D721Med (cell line): ENCODE measurements at regions not wholly inside any gene's neighbourhood (a gene's known extent, or its start where the extent isn't known, plus 50 kb on each side); places are given as distances from the start of the nearest gene placed in this dataset.
"Not testable (repeated sequence)": the region's sequence is repeated elsewhere in the genome, so short reads cannot be mapped to it uniquely, and the experiment has no call there.

Source experiments
- DNase-seq: peaks from one replicate; pipeline ENCODE4 v3.0.0; 2011; ENCODE audit warnings: low spot score; ENCODE audit not compliant: insufficient read length
- FAIRE-seq: peaks from 2 replicates; lab custom pipeline; 2011; peaks lifted over from hg19 to GRCh38; lab: Jason Lieb, UNC
- TF ChIP-seq, protein P1 (sequence below): IDR thresholded peaks from 2 replicates; pipeline ENCODE4 v1.5.1; 2012; ENCODE audit warnings: mild to moderate bottlenecking, control low read depth; ENCODE audit not compliant: insufficient read depth; ENCODE audit errors: missing control alignments

- DNase-seq: no peak
- FAIRE-seq: no peak
Measured at GRCh38 chr5:133866160-133866902, 102.1 kb downstream of the C5orf15 start.

DNA sequence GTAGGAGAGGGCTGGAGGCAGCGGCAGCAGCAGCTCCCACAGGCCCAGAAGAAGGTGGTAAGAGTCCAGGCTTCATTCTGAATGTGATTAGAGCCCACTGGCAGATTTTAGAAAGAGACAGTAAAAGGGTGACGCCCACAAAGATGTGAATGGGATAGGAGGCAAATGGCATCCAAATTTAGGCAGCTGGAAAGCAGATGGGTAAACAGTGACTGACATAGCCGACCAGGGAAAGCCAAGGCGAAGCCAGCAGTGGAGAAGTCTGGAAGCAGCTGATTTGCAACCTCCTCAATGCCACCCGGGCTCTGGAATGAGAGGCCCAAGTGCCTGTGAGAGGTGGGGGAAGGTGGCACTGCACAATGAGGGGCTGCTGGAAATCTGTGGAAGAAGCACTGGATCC is 103.3 kb downstream of the C5orf15 start:
- TF ChIP-seq, protein P1, sequence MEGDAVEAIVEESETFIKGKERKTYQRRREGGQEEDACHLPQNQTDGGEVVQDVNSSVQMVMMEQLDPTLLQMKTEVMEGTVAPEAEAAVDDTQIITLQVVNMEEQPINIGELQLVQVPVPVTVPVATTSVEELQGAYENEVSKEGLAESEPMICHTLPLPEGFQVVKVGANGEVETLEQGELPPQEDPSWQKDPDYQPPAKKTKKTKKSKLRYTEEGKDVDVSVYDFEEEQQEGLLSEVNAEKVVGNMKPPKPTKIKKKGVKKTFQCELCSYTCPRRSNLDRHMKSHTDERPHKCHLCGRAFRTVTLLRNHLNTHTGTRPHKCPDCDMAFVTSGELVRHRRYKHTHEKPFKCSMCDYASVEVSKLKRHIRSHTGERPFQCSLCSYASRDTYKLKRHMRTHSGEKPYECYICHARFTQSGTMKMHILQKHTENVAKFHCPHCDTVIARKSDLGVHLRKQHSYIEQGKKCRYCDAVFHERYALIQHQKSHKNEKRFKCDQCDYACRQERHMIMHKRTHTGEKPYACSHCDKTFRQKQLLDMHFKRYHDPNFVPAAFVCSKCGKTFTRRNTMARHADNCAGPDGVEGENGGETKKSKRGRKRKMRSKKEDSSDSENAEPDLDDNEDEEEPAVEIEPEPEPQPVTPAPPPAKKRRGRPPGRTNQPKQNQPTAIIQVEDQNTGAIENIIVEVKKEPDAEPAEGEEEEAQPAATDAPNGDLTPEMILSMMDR: no peak
- no peak for DNase-seq
- no peak for FAIRE-seq

More at GRCh38 chr5:133866160-133866902, 102.1 kb downstream of the C5orf15 start:
- TF ChIP-seq, protein P1: no peak

- FAIRE-seq: no peak
- no peak for DNase-seq
- TF ChIP-seq, protein P1: no peak
Measured at GRCh38 chr5:133864711-133865110, 103.7 kb downstream of the C5orf15 start.

DNA sequence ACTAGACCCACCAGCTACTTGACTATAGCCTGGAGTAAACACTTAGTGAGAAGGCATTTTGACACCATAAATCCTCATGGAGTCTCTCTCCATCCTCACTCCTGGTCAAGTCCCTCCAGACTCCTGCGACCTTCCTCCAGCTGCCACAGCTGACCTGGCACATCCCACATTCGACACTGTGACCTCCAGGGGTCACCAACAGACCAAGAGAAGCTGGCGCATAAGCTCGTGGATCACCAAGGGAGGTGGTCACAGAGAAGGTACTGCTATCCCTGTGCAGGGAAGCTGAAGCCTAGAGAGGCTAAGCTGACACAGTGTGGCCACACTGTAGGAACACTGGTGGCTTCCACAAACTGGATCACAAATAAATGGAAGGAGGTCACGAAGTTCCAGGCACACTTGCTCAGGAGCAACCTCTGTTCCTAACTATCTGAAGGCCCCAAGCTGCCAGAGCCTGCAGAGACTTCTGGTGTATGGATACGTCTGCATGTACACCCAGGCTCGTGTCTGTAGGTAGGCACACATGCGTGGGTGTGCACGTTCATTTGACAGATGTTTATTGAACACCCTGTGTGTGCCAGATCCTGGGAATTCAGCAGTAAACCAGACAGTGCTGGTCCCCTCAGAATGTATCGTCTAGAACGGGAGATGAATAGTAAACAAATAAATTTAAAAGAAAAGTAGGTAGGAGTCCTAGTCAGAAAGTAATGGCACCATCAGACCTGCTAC is 104.4 kb downstream of the C5orf15 start:
- DNase-seq (no peak), FAIRE-seq (no peak)
- TF ChIP-seq, protein P1: no peak

DNA sequence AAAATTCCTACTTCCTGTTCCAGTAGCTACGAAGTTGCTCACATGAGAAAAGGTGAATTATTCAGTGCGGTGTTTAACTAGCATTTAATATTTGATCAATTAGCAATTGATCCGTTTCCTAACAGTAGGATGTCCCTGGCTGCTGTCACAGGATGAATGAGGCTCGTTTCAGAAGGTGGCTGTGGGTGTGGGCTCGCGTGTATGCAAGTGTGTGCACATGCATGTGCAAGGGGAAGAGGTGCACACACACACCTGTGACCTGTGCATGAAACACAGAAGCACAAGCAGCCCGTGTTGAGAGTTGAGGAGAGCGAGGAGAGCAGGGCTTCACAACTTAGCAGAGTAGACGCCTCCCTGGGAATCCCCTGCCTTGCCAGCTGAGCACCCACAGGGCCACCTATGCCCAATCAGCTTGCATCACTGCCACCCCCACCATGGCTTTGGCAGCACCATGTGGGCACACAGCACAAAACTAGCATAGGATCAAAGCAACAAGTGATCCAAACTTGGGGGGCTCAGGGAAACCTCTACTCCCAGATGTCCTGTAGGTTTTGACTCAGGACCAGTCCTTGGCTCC is 107.2 kb downstream of the C5orf15 start:
- TF ChIP-seq, protein P1: no peak
- DNase-seq (no peak), FAIRE-seq (no peak)

DNA sequence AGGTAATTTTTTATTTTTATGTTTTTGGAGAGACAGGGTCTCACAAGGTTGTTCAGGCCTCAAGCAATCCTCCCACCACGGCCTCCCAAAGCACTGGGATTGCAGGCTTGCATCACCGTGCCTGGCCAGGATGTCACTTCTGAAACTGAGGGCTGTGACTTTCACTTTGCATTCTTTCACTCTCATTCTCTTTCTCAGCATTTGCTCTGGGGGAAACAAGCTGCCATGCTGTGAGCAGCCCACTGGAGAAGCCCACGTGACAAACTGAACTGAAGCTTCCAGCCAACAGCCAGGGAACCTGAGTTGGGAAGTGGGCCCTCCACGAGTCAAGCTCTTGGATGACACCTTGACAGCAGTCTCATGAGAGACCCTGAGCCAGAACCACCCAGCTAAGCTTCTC is 109.4 kb downstream of the C5orf15 start:
- DNase-seq: no peak
- FAIRE-seq: no peak
- TF ChIP-seq, protein P1: no peak

GRCh38 chr5:133857595-133858313 is 110.7 kb downstream of the C5orf15 start:
- FAIRE-seq, DNase-seq: not testable (repeated sequence)
